Neuronal stem cell (in vitro differentiated cells): ENCODE measurements at regions not wholly inside any gene's neighbourhood (a gene's known extent, or its start where the extent isn't known, plus 50 kb on each side); places are given as distances from the start of the nearest gene placed in this dataset.

ENCODE experiments used
- DNase-seq: peaks from one replicate; pipeline ENCODE4 v3.0.0-alpha.2; 2013; ENCODE audit warnings: low spot score
- H2AFZ ChIP-seq: one replicate; pipeline ENCODE4 v1.6.1; 2013; ENCODE audit warnings: mild to moderate bottlenecking, low read length, inconsistent platforms
- H2AK5ac ChIP-seq: 2 replicates; pipeline ENCODE4 v1.6.1; 2013; ENCODE audit warnings: low read depth, mild to moderate bottlenecking, inconsistent platforms, low read length, moderate library complexity, mixed read lengths
- H2BK120ac ChIP-seq: 2 replicates; pipeline ENCODE4 v1.6.1; 2013; ENCODE audit warnings: low read depth, mild to moderate bottlenecking, inconsistent platforms, low read length, moderate library complexity, mixed read lengths
- H2BK12ac ChIP-seq: one replicate; pipeline ENCODE4 v1.6.1; 2013; ENCODE audit warnings: low read length, inconsistent platforms
- H2BK15ac ChIP-seq: 2 replicates; pipeline ENCODE4 v1.6.1; 2013; ENCODE audit warnings: mild to moderate bottlenecking, low read length, inconsistent platforms, mixed read lengths
- H2BK5ac ChIP-seq: one replicate; pipeline ENCODE4 v1.6.1; 2013; ENCODE audit warnings: inconsistent platforms, mild to moderate bottlenecking, low read length, moderate library complexity
- H3K14ac ChIP-seq: one replicate; pipeline ENCODE4 v1.6.1; 2013; ENCODE audit warnings: low read length, inconsistent platforms
- H3K18ac ChIP-seq: 2 replicates; pipeline ENCODE4 v1.6.1; 2013; ENCODE audit warnings: low read length, inconsistent platforms
- H3K23ac ChIP-seq: 2 replicates; pipeline ENCODE4 v1.6.1; 2013; ENCODE audit warnings: low read depth, mild to moderate bottlenecking, mixed read lengths, low read length, inconsistent platforms; ENCODE audit not compliant: poor library complexity
- H3K27ac ChIP-seq: replicated peaks from 3 replicates; pipeline ENCODE4 v1.5.1; 2013; ENCODE audit warnings: low read length, inconsistent platforms
- H3K27me3 ChIP-seq, 3 experiments: 2 replicates each; pipeline ENCODE4 v1.6.1; 2013; ENCODE audit warnings: low read length in 3 of 3, mild to moderate bottlenecking in 2 of 3, inconsistent platforms in 1 of 3, low read depth in 1 of 3, mixed read lengths in 1 of 3, moderate library complexity in 1 of 3; ENCODE audit not compliant: control insufficient read depth in 3 of 3, insufficient read depth in 3 of 3
- H3K36me3 ChIP-seq, 2 donors: replicated peaks in 1 of 2; 2 replicates each; pipeline ENCODE4 v1.6.1; 2013; ENCODE audit warnings: low read length in 2 of 2; ENCODE audit not compliant: control insufficient read depth in 2 of 2, insufficient read depth in 2 of 2
- H3K4ac ChIP-seq: 2 replicates; pipeline ENCODE4 v1.6.1; 2013; ENCODE audit warnings: inconsistent platforms, mild to moderate bottlenecking, low read length, moderate library complexity
- H3K4me1 ChIP-seq, 2 donors: 1 replicate in 1 of 2; 2 replicates in 1 of 2; pipeline ENCODE4 v1.6.1; 2013; ENCODE audit warnings: low read length in 2 of 2, low read depth in 1 of 2; ENCODE audit not compliant: control insufficient read depth in 2 of 2, insufficient read depth in 1 of 2
- H3K4me2 ChIP-seq: one replicate; pipeline ENCODE4 v1.6.1; 2013; ENCODE audit warnings: mild to moderate bottlenecking, low read length, inconsistent platforms; ENCODE audit not compliant: insufficient read depth, poor library complexity, severe bottlenecking
- H3K4me3 ChIP-seq, 2 donors: 2 replicates each; pipeline ENCODE4 v1.5.1; 2013; ENCODE audit warnings: low read length in 2 of 2, mild to moderate bottlenecking in 2 of 2, inconsistent platforms in 1 of 2, moderate library complexity in 1 of 2
- H3K79me1 ChIP-seq: one replicate; pipeline ENCODE4 v1.6.1; 2013; ENCODE audit warnings: low read depth, mild to moderate bottlenecking, inconsistent platforms, low read length, moderate library complexity
- H3K9ac ChIP-seq: one replicate; pipeline ENCODE4 v1.6.1; 2013; ENCODE audit warnings: mild to moderate bottlenecking, low read depth, low read length, inconsistent platforms; ENCODE audit not compliant: poor library complexity
- H3K9me3 ChIP-seq, 2 donors: replicated peaks in 1 of 2; 2 replicates each; pipeline versions ENCODE3 to v1.6.1; 2013; ENCODE audit warnings: low read length in 2 of 2, mild to moderate bottlenecking in 2 of 2, inconsistent platforms in 1 of 2, low read depth in 1 of 2, mixed read lengths in 1 of 2, moderate library complexity in 1 of 2; ENCODE audit not compliant: control insufficient read depth in 2 of 2, insufficient read depth in 1 of 2
- H4K8ac ChIP-seq: one replicate; pipeline ENCODE4 v1.6.1; 2013; ENCODE audit warnings: low read depth, mild to moderate bottlenecking, inconsistent platforms, low read length, moderate library complexity
- H4K91ac ChIP-seq: one replicate; pipeline ENCODE4 v1.6.1; 2013; ENCODE audit warnings: low read length, low read depth, mild to moderate bottlenecking, inconsistent platforms; ENCODE audit not compliant: poor library complexity
- WGBS, 2 donors: extraction: QIAGEN DNeasy Blood & Tissue Kit; methylation state at CpG; one replicate each; pipeline ENCODE4 v1.1.7; 2013; ENCODE audit warnings: missing lambda C conversion rate in 2 of 2, mixed read lengths in 1 of 2; ENCODE audit not compliant: insufficient read length in 2 of 2, insufficient replicate concordance in 1 of 2; ENCODE audit errors: extremely low coverage in 2 of 2; 5-methylcytosine and 5-hydroxymethylcytosine counted together

DNA sequence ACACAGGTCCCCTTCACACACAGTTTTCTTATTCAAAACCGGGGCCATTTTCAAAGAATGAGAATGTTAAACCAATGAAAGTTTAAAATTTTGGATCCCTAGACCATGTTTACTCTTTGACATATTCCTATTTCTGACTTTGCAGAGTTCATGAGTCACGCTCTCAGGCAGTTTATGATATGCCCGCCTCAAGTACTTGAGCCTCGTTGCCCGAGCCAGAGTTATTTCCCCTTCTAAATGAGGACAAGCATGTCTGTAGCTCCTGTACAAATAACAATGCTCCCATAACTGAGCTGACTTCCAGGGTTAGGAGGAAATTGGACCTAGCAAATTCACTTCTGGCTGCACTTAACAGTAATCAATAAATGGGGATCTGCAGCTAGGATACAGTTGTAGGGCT lies 87.9 kb upstream of the PDE1C start:
- H2AFZ ChIP-seq: no peak overlapping the region

DNA sequence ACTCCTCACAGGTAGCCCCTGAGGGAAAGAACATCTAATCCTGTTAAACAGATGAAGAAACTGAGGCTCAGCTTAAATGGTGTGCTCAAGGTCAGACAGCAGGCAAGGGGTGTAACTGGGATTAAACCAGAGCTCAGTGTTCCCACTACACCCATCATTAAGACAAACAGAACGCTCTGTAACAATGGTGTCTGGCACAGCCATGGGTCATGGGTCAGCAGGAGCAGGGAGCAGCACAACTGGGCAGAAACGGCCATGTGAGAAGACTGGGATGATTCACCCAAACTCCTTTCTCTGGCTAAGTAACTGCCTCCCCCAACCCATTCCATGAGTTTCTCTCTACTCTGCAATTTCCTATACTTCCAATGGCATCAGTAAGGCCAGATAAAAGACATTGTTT lies 85.5 kb upstream of the PDE1C start:
- DNase-seq: no peak
- Histone ChIP-seq H2BK15ac (no peak overlapping the region), H3K27me3 (no peaks in the 10 kb centered on the region), H3K36me3 (no peaks in the 10 kb centered on the region), H3K4ac (no peak overlapping the region), H3K18ac (no peak overlapping the region), H3K14ac (no peak overlapping the region), H3K9me3 (no peaks in the 10 kb centered on the region), H2AFZ (no peak overlapping the region), H3K79me1 (no peaks in the 10 kb centered on the region), H2BK5ac (no peak overlapping the region), H3K23ac (no peak overlapping the region), H4K8ac (no peak overlapping the region), H3K4me2 (no peak overlapping the region), H2AK5ac (no peak overlapping the region), H4K91ac (no peak overlapping the region), H3K4me3 (no peak overlapping the region), H2BK12ac (no peak overlapping the region), H3K27ac (no peak overlapping the region), H2BK120ac (no peak overlapping the region), H3K9ac (no peak overlapping the region), H3K4me1 (no peaks in the 10 kb centered on the region)
- WGBS, 2 donors: no CpG with 5 or more reads among the region's 2 CpGs

More for the DNA sequence above, 87.9 kb upstream of the PDE1C start:
- no peaks in the 10 kb centered on the region for H3K4me1 ChIP-seq
- no peak overlapping the region for H2BK12ac ChIP-seq
- no peak overlapping the region for H3K4ac ChIP-seq
- H2BK120ac ChIP-seq: no peak overlapping the region
- H2BK5ac ChIP-seq: no peak overlapping the region
- H3K4me3 ChIP-seq: no peak overlapping the region
- H3K14ac ChIP-seq: no peak overlapping the region
- DNase-seq: no peak
- no peak overlapping the region for H3K9ac ChIP-seq
- no peak overlapping the region for H3K27ac ChIP-seq
- H3K9me3 ChIP-seq: no peaks in the 10 kb centered on the region
- no peaks in the 10 kb centered on the region for H3K27me3 ChIP-seq
- no CpG with 5 or more reads among the region's 5 CpGs for WGBS, 2 donors
- no peak overlapping the region for H2AK5ac ChIP-seq
- no peak overlapping the region for H3K23ac ChIP-seq
- no peak overlapping the region for H2BK15ac ChIP-seq
- no peak overlapping the region for H4K8ac ChIP-seq
- no peak overlapping the region for H4K91ac ChIP-seq
- no peak overlapping the region for H3K4me2 ChIP-seq
- no peaks in the 10 kb centered on the region for H3K36me3 ChIP-seq
- H3K79me1 ChIP-seq: no peaks in the 10 kb centered on the region
- H3K18ac ChIP-seq: no peak overlapping the region

DNA sequence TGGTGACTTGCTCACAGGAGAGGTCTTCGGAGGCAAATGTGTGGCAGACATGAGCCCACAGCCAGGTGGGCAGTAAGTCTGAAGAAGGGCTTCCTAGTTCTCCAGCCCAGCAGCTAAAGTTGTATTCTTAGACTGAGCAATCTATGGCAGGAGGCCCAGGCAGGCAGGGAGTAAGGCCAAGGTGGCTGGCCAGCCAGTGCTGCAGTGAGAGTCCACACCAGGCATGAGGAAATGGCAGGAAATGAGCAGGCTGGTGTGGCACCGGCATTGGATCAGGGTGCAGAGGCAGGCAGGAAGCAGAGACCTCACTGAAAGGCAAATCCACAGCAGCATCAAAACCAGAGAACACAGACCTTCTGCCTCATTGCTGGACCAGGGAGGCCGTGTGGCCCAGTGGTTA lies 84.6 kb upstream of the PDE1C start:
- DNase-seq: no peak
- Histone ChIP-seq H3K18ac (peak overlapping the region; percentile 16), H2AK5ac (no peak overlapping the region), H2BK12ac (no peak overlapping the region), H2BK5ac (no peak overlapping the region), H3K9ac (no peak overlapping the region), H3K27ac (no peak overlapping the region), H3K27me3 (no peaks in the 10 kb centered on the region), H4K91ac (no peak overlapping the region), H3K9me3 (no peaks in the 10 kb centered on the region), H3K23ac (peak overlapping the region; percentile 8), H4K8ac (no peak overlapping the region), H3K4ac (no peak overlapping the region), H3K4me1 (no peaks in the 10 kb centered on the region), H2BK120ac (no peak overlapping the region), H2AFZ (no peak overlapping the region), H3K4me2 (no peak overlapping the region), H2BK15ac (no peak overlapping the region), H3K4me3 (no peak overlapping the region), H3K14ac (no peak overlapping the region), H3K79me1 (no peaks in the 10 kb centered on the region), H3K36me3 (no peaks in the 10 kb centered on the region)
- WGBS, 2 donors: no CpG with 5 or more reads among the region's 3 CpGs

DNA sequence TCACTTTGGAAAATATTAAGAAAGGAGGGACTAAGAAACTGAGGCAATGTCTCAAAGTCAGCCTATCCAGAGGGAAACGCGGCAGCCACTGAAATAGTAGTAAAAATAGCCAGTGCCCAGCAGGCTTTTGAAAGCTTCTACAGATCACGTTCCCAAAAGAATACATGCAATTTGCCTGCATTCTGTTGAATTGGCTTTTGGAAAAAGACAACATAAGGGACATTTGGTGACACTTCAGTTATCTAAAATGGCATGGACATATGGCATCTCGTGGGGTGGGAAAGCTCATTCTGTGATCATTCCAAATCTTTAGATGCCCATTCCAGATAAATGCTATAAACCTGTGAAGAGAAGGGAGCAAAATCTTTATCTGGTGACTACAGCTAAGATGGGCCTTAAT lies 82.8 kb upstream of the PDE1C start:
- no peak overlapping the region for H3K4me3 ChIP-seq
- H3K27ac ChIP-seq: no peak overlapping the region
- no peaks in the 10 kb centered on the region for H3K79me1 ChIP-seq
- no peak overlapping the region for H2BK120ac ChIP-seq
- no peak overlapping the region for H3K14ac ChIP-seq
- H3K4me2 ChIP-seq: no peak overlapping the region
- H3K4ac ChIP-seq: no peak overlapping the region
- H3K36me3 ChIP-seq: no peaks in the 10 kb centered on the region
- no peak overlapping the region for H3K18ac ChIP-seq
- H4K8ac ChIP-seq: no peak overlapping the region
- no peaks in the 10 kb centered on the region for H3K27me3 ChIP-seq
- no peaks in the 10 kb centered on the region for H3K9me3 ChIP-seq
- no peak overlapping the region for H2BK15ac ChIP-seq
- H3K23ac ChIP-seq: no peak overlapping the region
- no peak overlapping the region for H2BK5ac ChIP-seq
- no peak overlapping the region for H2BK12ac ChIP-seq
- H3K9ac ChIP-seq: no peak overlapping the region
- H2AK5ac ChIP-seq: no peak overlapping the region
- H3K4me1 ChIP-seq: no peaks in the 10 kb centered on the region
- H4K91ac ChIP-seq: no peak overlapping the region
- WGBS, 2 donors: no CpG with 5 or more reads among the region's 4 CpGs
- no peak for DNase-seq
- H2AFZ ChIP-seq: no peak overlapping the region
